Type B pancreatic cell (in vitro differentiated cells): ENCODE measurements at regions not wholly inside any gene's neighbourhood (a gene's known extent, or its start where the extent isn't known, plus 50 kb on each side); places are given as distances from the start of the nearest gene placed in this dataset.

Experiments used
- DNase-seq: peaks from one replicate; pipeline ENCODE4 v3.0.0; 2021; ENCODE audit warnings: mixed read lengths; ENCODE audit not compliant: unreplicated experiment; ENCODE audit errors: extremely low spot score
- H3K27ac Mint-ChIP-seq: 2 replicates; pipeline ENCODE4 v1.8.0; 2021; ENCODE audit warnings: mild to moderate bottlenecking, mixed read lengths
- H3K27me3 Mint-ChIP-seq: 2 replicates; pipeline ENCODE4 v1.8.0; 2021; ENCODE audit warnings: mixed read lengths
- H3K36me3 Mint-ChIP-seq: 2 replicates; pipeline ENCODE4 v1.8.0; 2021; ENCODE audit warnings: mixed read lengths
- H3K4me1 Mint-ChIP-seq: one replicate; pipeline ENCODE4 v1.8.0; 2021; ENCODE audit warnings: mixed read lengths; ENCODE audit not compliant: unreplicated experiment
- H3K4me3 Mint-ChIP-seq: 2 replicates; pipeline ENCODE4 v1.8.0; 2021; ENCODE audit warnings: mild to moderate bottlenecking, mixed read lengths
- H3K9me3 Mint-ChIP-seq: 2 replicates; pipeline ENCODE4 v1.8.0; 2021; ENCODE audit warnings: mixed read lengths
- TF ChIP-seq, protein P1 (sequence below): fragments of 200-600 bp; sonication (generic); conservative IDR thresholded peaks from 2 replicates; pipeline ENCODE4 v1.5.0; 2021; ENCODE audit warnings: antibody characterized with exemption, mild to moderate bottlenecking

DNA sequence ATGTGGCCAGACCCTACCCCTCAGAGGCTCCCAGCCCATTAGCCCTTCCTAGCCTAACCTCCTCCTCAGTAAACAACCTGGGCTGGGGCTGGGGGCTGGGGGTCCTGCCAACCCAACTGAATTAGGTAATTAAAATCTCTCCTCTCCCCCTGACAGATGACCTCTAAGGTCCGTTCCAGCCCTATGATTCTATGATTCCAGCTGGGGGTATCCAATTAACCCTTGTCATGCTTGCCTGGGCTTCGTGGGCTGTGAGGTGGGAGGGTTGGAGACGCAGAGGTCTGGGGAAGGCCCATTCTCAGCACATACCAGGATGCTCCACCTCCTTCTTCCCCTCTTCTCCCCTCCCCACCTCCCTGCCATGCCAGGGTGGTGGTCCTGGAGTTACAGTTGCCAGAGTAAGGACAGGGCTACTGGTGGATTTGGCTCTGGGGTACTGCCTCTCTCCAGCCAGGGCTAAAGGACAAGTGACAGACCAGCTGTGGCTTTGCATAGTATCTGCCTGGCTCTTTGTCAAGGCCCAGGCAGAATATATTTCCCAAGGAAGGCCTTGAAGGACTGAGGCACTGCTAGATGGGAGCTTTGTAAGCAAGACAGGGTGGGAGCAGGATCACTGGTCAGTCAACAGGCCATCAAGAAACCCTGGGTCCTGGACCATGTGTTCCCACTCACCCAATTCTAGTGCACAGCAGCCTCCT, 82.1 kb downstream of the EFNB1 start:
- H3K27me3 Mint-ChIP-seq: no peaks in the 10 kb centered on the region
- peaks cover 16% of the 10 kb centered on the region for H3K4me1 Mint-ChIP-seq
- DNase-seq: no peak
- TF ChIP-seq, protein P1, sequence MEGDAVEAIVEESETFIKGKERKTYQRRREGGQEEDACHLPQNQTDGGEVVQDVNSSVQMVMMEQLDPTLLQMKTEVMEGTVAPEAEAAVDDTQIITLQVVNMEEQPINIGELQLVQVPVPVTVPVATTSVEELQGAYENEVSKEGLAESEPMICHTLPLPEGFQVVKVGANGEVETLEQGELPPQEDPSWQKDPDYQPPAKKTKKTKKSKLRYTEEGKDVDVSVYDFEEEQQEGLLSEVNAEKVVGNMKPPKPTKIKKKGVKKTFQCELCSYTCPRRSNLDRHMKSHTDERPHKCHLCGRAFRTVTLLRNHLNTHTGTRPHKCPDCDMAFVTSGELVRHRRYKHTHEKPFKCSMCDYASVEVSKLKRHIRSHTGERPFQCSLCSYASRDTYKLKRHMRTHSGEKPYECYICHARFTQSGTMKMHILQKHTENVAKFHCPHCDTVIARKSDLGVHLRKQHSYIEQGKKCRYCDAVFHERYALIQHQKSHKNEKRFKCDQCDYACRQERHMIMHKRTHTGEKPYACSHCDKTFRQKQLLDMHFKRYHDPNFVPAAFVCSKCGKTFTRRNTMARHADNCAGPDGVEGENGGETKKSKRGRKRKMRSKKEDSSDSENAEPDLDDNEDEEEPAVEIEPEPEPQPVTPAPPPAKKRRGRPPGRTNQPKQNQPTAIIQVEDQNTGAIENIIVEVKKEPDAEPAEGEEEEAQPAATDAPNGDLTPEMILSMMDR: no peak
- no peak overlapping the region for H3K27ac Mint-ChIP-seq
- no peaks in the 10 kb centered on the region for H3K9me3 Mint-ChIP-seq
- H3K4me3 Mint-ChIP-seq: no peak overlapping the region
- no peaks in the 10 kb centered on the region for H3K36me3 Mint-ChIP-seq

DNA sequence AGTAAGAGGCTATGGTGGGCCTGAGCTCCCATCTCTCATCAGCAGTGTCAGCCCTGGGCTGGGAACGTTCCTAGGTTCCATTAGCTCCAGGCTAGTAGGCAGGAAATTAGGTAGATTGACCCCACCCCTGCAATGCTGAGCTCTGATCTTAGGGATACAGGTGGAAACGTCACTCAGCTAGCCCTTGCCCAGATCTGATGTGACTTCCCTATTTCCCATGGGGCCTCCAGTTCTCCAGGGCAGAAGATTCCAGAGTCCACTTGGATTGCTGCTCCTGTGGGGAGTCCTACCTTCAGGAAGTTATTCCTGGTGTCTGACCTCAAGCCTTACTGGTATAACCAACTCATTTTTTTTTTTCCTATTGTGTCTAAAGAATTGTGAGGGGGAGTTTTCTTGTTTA, 81.1 kb downstream of the EFNB1 start:
- H3K4me1 Mint-ChIP-seq: peaks cover 16% of the 10 kb centered on the region
- H3K4me3 Mint-ChIP-seq: no peak overlapping the region
- H3K27me3 Mint-ChIP-seq: no peaks in the 10 kb centered on the region
- H3K9me3 Mint-ChIP-seq: no peaks in the 10 kb centered on the region
- TF ChIP-seq, protein P1: no peak
- H3K36me3 Mint-ChIP-seq: no peaks in the 10 kb centered on the region
- no peak overlapping the region for H3K27ac Mint-ChIP-seq
- no peak for DNase-seq

DNA sequence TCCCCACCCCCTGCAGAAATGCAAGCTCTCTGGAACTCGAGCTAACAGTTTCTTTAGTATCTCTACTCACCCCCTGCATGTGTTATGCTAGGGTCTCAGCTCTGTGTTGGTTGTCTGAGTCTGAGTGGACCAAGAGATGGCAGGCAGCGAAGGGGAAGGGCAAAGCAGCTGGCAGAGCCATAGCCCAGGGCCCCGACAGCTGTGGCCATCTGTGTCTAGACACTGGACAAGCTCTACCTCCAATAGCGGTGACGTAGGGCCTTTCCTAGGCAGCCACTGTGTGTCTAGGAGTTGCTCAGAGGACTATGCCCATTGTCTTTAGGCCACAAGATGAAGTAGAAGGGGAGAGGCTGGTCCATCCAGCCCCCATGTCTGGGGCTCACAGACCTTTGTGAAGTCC, 79.2 kb downstream of the EFNB1 start:
- Mint-ChIP-seq H3K4me1 (peaks cover 8% of the 10 kb centered on the region), H3K4me3 (no peak overlapping the region), H3K27me3 (no peaks in the 10 kb centered on the region), H3K36me3 (no peaks in the 10 kb centered on the region), H3K9me3 (no peaks in the 10 kb centered on the region), H3K27ac (no peak overlapping the region)
- DNase-seq: no peak
- TF ChIP-seq, protein P1: no peak

DNA sequence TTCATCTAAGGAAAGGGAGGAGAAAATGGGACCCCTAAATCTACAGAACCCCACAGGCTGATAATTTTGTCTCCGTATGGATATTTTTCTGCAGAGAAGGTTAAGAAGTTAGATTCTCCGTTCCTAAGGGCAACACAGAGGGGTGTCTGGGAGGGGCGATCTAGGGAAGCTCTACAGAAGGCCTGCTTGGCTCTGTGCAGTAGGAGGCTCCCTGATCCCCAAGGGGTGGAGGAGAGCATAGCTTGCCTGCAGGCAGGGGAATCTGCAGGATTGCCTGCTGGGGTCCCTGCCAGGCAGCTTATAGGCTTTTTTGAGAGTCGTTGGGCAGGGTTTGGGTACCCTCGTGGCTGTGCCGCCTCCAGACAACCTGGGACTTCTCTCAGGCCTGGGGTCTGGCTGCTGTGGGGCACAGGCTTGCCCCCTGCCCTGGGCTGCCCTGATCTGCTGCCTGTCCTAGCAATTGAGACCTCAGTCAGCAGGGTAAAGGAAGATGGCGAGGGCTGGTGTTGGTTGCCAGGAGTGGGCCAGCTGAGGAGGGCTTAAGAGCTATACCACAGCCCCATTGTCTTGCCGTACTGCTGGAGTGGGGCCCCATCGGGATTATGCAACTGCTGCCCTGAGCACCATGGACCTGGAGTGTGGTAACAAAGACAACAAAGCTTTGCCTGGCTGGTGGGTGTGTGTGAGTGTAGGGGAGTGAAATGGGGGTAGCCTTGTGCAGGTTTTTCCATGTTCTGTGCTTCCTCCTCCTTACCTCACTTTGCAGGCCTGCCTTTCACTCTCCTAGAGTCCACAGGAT, 74.1 kb downstream of the EFNB1 start:
- no peaks in the 10 kb centered on the region for H3K9me3 Mint-ChIP-seq
- H3K4me1 Mint-ChIP-seq: peaks cover 10% of the 10 kb centered on the region
- TF ChIP-seq, protein P1: no peak
- no peaks in the 10 kb centered on the region for H3K27me3 Mint-ChIP-seq
- no peaks in the 10 kb centered on the region for H3K36me3 Mint-ChIP-seq
- H3K27ac Mint-ChIP-seq: no peak overlapping the region
- no peak overlapping the region for H3K4me3 Mint-ChIP-seq
- no peak for DNase-seq

DNA sequence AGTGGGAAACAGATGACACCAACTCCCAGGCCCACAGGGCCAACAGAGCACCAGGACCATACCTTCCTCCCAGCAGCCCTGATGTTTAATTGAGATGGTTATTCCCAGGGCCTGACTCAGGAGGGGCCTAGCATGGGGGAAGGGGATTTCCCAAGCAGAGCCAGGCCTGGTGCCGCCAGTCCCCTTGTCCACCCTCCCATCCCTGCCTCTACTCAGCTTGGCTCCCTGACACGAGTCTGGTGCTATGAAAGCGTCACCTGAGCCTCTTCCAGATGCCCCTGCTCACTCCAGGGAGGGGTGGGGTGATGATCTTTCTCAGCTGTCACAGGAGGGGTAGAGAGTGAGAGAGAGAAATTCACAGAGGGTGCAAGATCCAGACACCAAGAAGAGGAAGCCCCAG, 72.7 kb downstream of the EFNB1 start:
- Mint-ChIP-seq H3K27ac (no peak overlapping the region), H3K36me3 (no peaks in the 10 kb centered on the region), H3K9me3 (no peaks in the 10 kb centered on the region), H3K4me3 (no peak overlapping the region), H3K27me3 (no peaks in the 10 kb centered on the region), H3K4me1 (peaks cover 14% of the 10 kb centered on the region)
- DNase-seq: no peak
- TF ChIP-seq, protein P1: no peak
